ENCODE measurements at regions not wholly inside any gene's neighbourhood (a gene's known extent, or its start where the extent isn't known, plus 50 kb on each side); places are given as distances from the start of the nearest gene placed in this dataset.

GRCh38 chr5:33254579-33254978, 186.2 kb upstream of the TARS1 start:
- no peak overlapping the region for H3K4me2 ChIP-seq (ENCODE audit: low read length)
- no peaks in the 10 kb centered on the region for H4K20me1 ChIP-seq (ENCODE audit: control insufficient read depth, insufficient read depth, low read depth, low read length)
- no peaks in the 10 kb centered on the region for H3K9me2 ChIP-seq (replicated peaks; ENCODE audit: control insufficient read depth, low read length)
- no peak overlapping the region for H3K4me3 ChIP-seq (ENCODE audit: low read length)
- TF ChIP-seq CTCF (IDR thresholded peaks at IDR 0.05; ENCODE audit: low read depth, low read length, poor library complexity, severe bottlenecking) (no peak), EZH2phosphoT487 (IDR thresholded peaks at IDR 0.05; ENCODE audit: borderline replicate concordance, low read length) (no peak)
- H3K4me1 ChIP-seq (ENCODE audit: control insufficient read depth, low read length): no peaks in the 10 kb centered on the region
- no peak overlapping the region for H3K27ac ChIP-seq (ENCODE audit: low read depth, low read length)
- no peaks in the 10 kb centered on the region for H3K9me3 ChIP-seq (ENCODE audit: control insufficient read depth, insufficient read depth, low read length)
- H3F3A ChIP-seq (ENCODE audit: control insufficient read depth, insufficient read depth): no peaks in the 10 kb centered on the region
- no peaks in the 10 kb centered on the region for H3K79me2 ChIP-seq (ENCODE audit: control insufficient read depth, low read length)
- no peaks in the 10 kb centered on the region for H3K27me3 ChIP-seq (ENCODE audit: control insufficient read depth, low read length)
- no peaks in the 10 kb centered on the region for H3K36me3 ChIP-seq (ENCODE audit: control insufficient read depth, low read length)

GRCh38 chr5:33257807-33258429, 182.8 kb upstream of the TARS1 start:
- Histone ChIP-seq H3K36me3 (ENCODE audit: control insufficient read depth, low read length) (no peaks in the 10 kb centered on the region), H3K4me1 (ENCODE audit: control insufficient read depth, low read length) (no peaks in the 10 kb centered on the region), H3K27ac (ENCODE audit: low read depth, low read length) (no peak overlapping the region), H3K4me2 (ENCODE audit: low read length) (no peak overlapping the region), H3K9me2 (replicated peaks; ENCODE audit: control insufficient read depth, low read length) (no peaks in the 10 kb centered on the region), H3K79me2 (ENCODE audit: control insufficient read depth, low read length) (no peaks in the 10 kb centered on the region), H3F3A (ENCODE audit: control insufficient read depth, insufficient read depth) (no peaks in the 10 kb centered on the region), H4K20me1 (ENCODE audit: control insufficient read depth, insufficient read depth, low read depth, low read length) (no peaks in the 10 kb centered on the region), H3K4me3 (ENCODE audit: low read length) (no peak overlapping the region), H3K27me3 (ENCODE audit: control insufficient read depth, low read length) (no peaks in the 10 kb centered on the region), H3K9me3 (ENCODE audit: control insufficient read depth, insufficient read depth, low read length) (no peaks in the 10 kb centered on the region)
- TF ChIP-seq CTCF (IDR thresholded peaks at IDR 0.05; ENCODE audit: low read depth, low read length, poor library complexity, severe bottlenecking) (no peak), EZH2phosphoT487 (IDR thresholded peaks at IDR 0.05; ENCODE audit: borderline replicate concordance, low read length) (no peak)

GRCh38 chr5:33258553-33258952, 182.2 kb upstream of the TARS1 start:
- Histone ChIP-seq H3K27me3 (ENCODE audit: control insufficient read depth, low read length) (no peaks in the 10 kb centered on the region), H3K27ac (ENCODE audit: low read depth, low read length) (no peak overlapping the region), H3K9me2 (replicated peaks; ENCODE audit: control insufficient read depth, low read length) (no peaks in the 10 kb centered on the region), H3K4me3 (ENCODE audit: low read length) (no peak overlapping the region), H3K79me2 (ENCODE audit: control insufficient read depth, low read length) (no peaks in the 10 kb centered on the region), H4K20me1 (ENCODE audit: control insufficient read depth, insufficient read depth, low read depth, low read length) (no peaks in the 10 kb centered on the region), H3K4me1 (ENCODE audit: control insufficient read depth, low read length) (no peaks in the 10 kb centered on the region), H3K36me3 (ENCODE audit: control insufficient read depth, low read length) (no peaks in the 10 kb centered on the region), H3K9me3 (ENCODE audit: control insufficient read depth, insufficient read depth, low read length) (no peaks in the 10 kb centered on the region), H3F3A (ENCODE audit: control insufficient read depth, insufficient read depth) (no peaks in the 10 kb centered on the region), H3K4me2 (ENCODE audit: low read length) (no peak overlapping the region)
- TF ChIP-seq CTCF (IDR thresholded peaks at IDR 0.05; ENCODE audit: low read depth, low read length, poor library complexity, severe bottlenecking) (no peak), EZH2phosphoT487 (IDR thresholded peaks at IDR 0.05; ENCODE audit: borderline replicate concordance, low read length) (no peak)

Measured in DOHH2 (cell line).